Thoracic aorta (tissue), 2 donors: ENCODE measurements at regions not wholly inside any gene's neighbourhood (a gene's known extent, or its start where the extent isn't known, plus 50 kb on each side); places are given as distances from the start of the nearest gene placed in this dataset.

Experiments
- ATAC-seq: fragments of 150-250 bp; one replicate; pipeline ENCODE4 v1.8.0; 2017; ENCODE audit warnings: low read depth; ENCODE audit not compliant: insufficient number of reproducible peaks, low FRiP score
- DNase-seq: peaks from one replicate; pipeline ENCODE4 v3.0.0-alpha.2; 2020; ENCODE audit warnings: low spot score
- H3K27ac ChIP-seq, 2 donors: fragments of 200-600 bp; sonication (generic); 1 replicate in 1 of 2; 2 replicates in 1 of 2; pipeline ENCODE4 v1.5.1; 2016; ENCODE audit warnings: mild to moderate bottlenecking in 2 of 2, moderate library complexity in 2 of 2
- H3K27me3 ChIP-seq: fragments of 200-600 bp; sonication (generic); replicated peaks from 2 replicates; pipeline ENCODE4 v1.6.0; 2016; ENCODE audit warnings: mild to moderate bottlenecking; ENCODE audit not compliant: insufficient read depth
- H3K36me3 ChIP-seq: fragments of 200-600 bp; sonication (generic); one replicate; pipeline ENCODE4 v1.5.1; 2016
- H3K4me1 ChIP-seq, 2 donors: fragments of 200-600 bp; sonication (generic); 1 replicate in 1 of 2; 2 replicates in 1 of 2; pipeline versions ENCODE4 v1.5.1 to v1.6.0; 2016; ENCODE audit warnings: low read depth in 2 of 2, mild to moderate bottlenecking in 1 of 2; ENCODE audit not compliant: control insufficient read depth in 1 of 2
- H3K4me3 ChIP-seq: fragments of 200-600 bp; sonication (generic); 2 replicates; pipeline ENCODE4 v1.5.1; 2016; ENCODE audit warnings: mild to moderate bottlenecking
- H3K9me3 ChIP-seq: fragments of 200-600 bp; sonication (generic); 2 replicates; pipeline ENCODE4 v1.5.1; 2016
- CTCF ChIP-seq: fragments of 200-600 bp; sonication (generic); IDR thresholded peaks from one replicate; pipeline ENCODE4 v1.5.1; 2019; ENCODE audit warnings: antibody characterized with exemption

GRCh38 chr6:27059621-27060425, 187.7 kb upstream of the PRSS16 start:
- no peak for ATAC-seq

DNA sequence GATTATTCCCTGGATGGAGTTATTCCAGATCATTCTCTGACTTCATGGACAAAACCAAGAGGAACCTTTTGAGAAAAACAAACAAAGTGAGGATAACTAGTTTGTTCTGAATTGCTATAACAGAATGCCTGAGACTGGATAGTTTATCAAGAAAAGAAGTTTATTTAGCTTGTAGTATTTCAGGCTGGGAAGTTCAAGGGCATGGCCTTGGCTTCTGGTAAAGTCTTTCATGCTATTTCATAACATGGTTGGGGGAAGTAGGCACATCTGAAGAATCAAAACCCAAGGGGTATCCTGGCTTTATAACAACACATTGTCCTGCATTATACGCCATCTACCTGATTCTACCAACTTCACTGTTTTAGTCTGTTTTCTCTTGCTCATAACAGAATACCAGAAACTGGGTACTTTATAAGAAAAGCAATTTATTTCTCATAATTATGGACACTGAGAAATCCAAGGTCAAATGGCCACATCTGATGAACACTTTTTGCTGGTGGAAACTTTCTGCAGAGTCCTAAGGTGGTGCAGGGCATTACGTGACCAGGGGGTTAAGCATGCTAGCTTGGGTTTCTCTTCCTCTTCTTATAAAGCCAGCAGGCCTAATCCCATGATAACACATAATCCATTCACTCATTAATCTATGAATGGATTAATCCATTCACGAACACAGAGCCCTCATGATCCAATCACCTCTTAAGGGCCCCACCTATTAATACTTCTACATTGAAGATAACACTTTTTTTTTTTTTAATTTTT, 186.1 kb upstream of the PRSS16 start:
- Histone ChIP-seq H3K4me3 (no peak overlapping the region), H3K9me3 (no peaks in the 10 kb centered on the region), H3K27ac (no peak overlapping the region), H3K4me1 (no peaks in the 10 kb centered on the region), H3K27me3 (no peaks in the 10 kb centered on the region), H3K36me3 (no peaks in the 10 kb centered on the region)
- DNase-seq = no peak
- no peak for TF ChIP-seq CTCF
- no peak for ATAC-seq

More at GRCh38 chr6:27059621-27060425, 187.7 kb upstream of the PRSS16 start:
- Histone ChIP-seq H3K36me3 (no peaks in the 10 kb centered on the region), H3K27me3 (no peaks in the 10 kb centered on the region), H3K4me3 (no peak overlapping the region), H3K27ac (no peak overlapping the region), H3K4me1 (no peaks in the 10 kb centered on the region), H3K9me3 (no peaks in the 10 kb centered on the region)
- no peak for TF ChIP-seq CTCF
- no peak for DNase-seq

DNA sequence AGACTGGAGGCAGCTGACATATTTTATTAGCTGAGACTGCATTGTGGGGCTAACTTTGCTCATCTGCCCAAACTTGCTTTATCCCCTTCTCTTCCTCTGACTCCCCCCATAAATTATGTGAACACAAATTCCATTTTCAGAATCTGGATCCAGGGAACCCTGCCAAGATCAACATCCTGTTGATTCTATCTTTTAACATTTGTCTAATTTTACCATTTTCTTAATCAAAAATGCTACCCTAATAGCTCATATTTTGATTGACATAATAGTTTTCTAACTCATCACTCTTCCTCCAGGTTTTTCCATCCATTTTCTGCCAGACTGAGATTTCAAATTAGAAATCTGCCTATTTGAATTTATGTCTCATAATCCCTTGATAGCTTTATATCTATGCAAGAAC, 184.7 kb upstream of the PRSS16 start:
- H3K9me3 ChIP-seq = no peaks in the 10 kb centered on the region
- TF ChIP-seq CTCF = no peak
- ATAC-seq (no peak), DNase-seq (no peak)
- no peak overlapping the region for H3K4me3 ChIP-seq
- H3K27me3 ChIP-seq = no peaks in the 10 kb centered on the region
- H3K4me1 ChIP-seq = no peaks in the 10 kb centered on the region
- no peaks in the 10 kb centered on the region for H3K36me3 ChIP-seq
- no peak overlapping the region for H3K27ac ChIP-seq

DNA sequence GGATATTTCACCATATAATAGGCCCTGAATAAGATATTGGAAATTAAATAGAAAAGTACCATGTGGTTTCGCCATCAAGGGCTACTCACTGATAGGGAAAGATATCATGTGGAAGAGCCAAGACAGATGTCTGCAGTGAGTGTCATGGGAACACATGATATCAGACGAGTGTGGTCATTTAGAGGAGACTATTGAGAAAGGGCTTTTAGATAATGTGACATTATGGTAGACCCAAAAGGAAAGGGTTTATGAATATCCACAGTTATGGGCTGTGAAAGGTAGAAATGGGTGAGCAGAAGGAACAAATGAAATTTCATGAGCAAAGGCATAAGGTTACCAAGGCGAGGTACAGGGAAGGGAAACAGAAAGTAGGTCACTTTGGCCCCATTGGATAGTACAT, 182.3 kb upstream of the PRSS16 start:
- Histone ChIP-seq H3K36me3 (no peaks in the 10 kb centered on the region), H3K9me3 (no peaks in the 10 kb centered on the region), H3K27ac (no peak overlapping the region), H3K4me3 (no peak overlapping the region), H3K4me1 (no peaks in the 10 kb centered on the region), H3K27me3 (no peaks in the 10 kb centered on the region)
- TF ChIP-seq CTCF = no peak
- ATAC-seq (no peak), DNase-seq (no peak)

DNA sequence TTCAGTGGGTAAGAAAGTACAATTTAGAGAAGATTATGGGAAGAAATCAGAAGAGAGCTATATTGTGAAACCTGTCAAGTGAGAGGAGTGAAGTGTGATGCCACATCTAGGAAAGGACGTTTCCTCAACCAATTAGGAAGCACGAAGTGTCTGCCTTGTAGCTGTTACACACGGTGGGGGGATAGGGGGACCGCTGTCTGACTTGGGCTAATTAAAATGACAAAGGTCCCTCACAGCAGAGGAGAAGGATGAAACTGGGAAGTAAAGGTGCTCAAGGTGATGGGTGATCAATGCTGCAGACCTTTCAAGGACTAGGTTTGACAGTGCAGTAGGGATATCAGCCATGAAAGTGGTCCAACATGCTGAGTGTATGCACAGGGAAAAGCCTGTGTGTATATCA, 181.1 kb upstream of the PRSS16 start:
- H3K27me3 ChIP-seq = no peaks in the 10 kb centered on the region
- H3K4me3 ChIP-seq = no peak overlapping the region
- no peaks in the 10 kb centered on the region for H3K36me3 ChIP-seq
- DNase-seq = no peak
- no peak for TF ChIP-seq CTCF
- H3K27ac ChIP-seq = no peak overlapping the region
- no peaks in the 10 kb centered on the region for H3K4me1 ChIP-seq
- no peaks in the 10 kb centered on the region for H3K9me3 ChIP-seq
- no peak for ATAC-seq
